ENCODE measurements at regions not wholly inside any gene's neighbourhood (a gene's known extent, or its start where the extent isn't known, plus 50 kb on each side); places are given as distances from the start of the nearest gene placed in this dataset.

DNA sequence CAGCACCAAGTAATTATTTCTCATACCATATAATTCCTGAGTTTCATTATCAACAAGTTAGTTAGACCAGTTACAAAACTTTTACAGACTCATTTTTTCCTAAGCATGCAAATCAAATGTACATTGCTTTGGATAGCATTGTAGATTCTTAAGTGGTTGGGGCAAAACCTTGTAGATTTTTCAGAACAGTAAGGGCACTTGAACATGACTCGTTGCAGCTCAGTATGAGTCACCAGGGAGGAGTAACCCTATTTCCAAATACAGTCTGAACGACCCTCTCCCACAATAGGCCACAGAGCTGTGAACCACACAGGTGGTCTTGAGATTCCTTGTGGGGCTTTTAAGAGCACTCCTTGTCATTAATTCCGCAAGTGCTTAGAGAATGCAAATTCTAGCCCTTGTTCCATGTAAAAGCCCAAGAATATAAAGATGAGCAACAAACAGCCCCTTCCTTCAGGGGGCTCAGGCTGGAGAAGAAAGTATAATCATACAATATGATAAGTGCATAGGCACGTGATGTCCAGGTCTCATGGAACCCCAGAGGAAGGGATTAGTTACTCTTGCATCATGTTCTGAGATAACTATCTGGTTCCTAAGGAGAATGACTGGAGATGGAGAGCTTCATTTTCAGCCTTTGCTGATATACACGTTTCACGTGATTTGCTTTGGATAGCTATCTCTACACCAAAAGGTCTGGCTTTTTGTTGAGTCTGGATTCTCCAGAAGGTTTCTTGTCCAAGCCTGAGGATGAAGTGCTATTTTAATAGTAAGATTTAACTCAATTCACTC lies 295.7 kb downstream of the KCNN2 start:
- TF ChIP-seq, protein P1, sequence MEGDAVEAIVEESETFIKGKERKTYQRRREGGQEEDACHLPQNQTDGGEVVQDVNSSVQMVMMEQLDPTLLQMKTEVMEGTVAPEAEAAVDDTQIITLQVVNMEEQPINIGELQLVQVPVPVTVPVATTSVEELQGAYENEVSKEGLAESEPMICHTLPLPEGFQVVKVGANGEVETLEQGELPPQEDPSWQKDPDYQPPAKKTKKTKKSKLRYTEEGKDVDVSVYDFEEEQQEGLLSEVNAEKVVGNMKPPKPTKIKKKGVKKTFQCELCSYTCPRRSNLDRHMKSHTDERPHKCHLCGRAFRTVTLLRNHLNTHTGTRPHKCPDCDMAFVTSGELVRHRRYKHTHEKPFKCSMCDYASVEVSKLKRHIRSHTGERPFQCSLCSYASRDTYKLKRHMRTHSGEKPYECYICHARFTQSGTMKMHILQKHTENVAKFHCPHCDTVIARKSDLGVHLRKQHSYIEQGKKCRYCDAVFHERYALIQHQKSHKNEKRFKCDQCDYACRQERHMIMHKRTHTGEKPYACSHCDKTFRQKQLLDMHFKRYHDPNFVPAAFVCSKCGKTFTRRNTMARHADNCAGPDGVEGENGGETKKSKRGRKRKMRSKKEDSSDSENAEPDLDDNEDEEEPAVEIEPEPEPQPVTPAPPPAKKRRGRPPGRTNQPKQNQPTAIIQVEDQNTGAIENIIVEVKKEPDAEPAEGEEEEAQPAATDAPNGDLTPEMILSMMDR (IDR thresholded peaks at IDR 0.05): no peak
- TF ChIP-seq POLR2A (IDR thresholded peaks at IDR 0.05): no peak

Data from body of pancreas (tissue), 4 donors.